NB4 (cell line): ENCODE measurements at regions not wholly inside any gene's neighbourhood (a gene's known extent, or its start where the extent isn't known, plus 50 kb on each side); places are given as distances from the start of the nearest gene placed in this dataset.

Experiments
- DNase-seq: peaks from one replicate; pipeline ENCODE4 v3.0.0; 2010; ENCODE audit warnings: low read depth
- H3K4me3 ChIP-seq: one replicate; pipeline ENCODE4 v1.5.1; 2011; ENCODE audit warnings: mild to moderate bottlenecking, low read depth, low read length, moderate library complexity
- MYC ChIP-seq: IDR thresholded peaks from 2 replicates; pipeline ENCODE4 v1.6.1; 2011; ENCODE audit warnings: low read depth, low read length
- POLR2A ChIP-seq: IDR thresholded peaks from 2 replicates; pipeline ENCODE4 v1.6.1; 2011; ENCODE audit warnings: mild to moderate bottlenecking; ENCODE audit not compliant: insufficient read length; ENCODE audit errors: extremely low read depth
- TF ChIP-seq, protein P1 (sequence below): IDR thresholded peaks from 2 replicates; pipeline ENCODE4 v1.6.1; 2011; ENCODE audit warnings: low read depth, low read length
- TF ChIP-seq, protein P2 (sequence below): IDR thresholded peaks from one replicate; pipeline ENCODE4 v1.5.1; 2012; ENCODE audit warnings: low read depth, low read length

DNA sequence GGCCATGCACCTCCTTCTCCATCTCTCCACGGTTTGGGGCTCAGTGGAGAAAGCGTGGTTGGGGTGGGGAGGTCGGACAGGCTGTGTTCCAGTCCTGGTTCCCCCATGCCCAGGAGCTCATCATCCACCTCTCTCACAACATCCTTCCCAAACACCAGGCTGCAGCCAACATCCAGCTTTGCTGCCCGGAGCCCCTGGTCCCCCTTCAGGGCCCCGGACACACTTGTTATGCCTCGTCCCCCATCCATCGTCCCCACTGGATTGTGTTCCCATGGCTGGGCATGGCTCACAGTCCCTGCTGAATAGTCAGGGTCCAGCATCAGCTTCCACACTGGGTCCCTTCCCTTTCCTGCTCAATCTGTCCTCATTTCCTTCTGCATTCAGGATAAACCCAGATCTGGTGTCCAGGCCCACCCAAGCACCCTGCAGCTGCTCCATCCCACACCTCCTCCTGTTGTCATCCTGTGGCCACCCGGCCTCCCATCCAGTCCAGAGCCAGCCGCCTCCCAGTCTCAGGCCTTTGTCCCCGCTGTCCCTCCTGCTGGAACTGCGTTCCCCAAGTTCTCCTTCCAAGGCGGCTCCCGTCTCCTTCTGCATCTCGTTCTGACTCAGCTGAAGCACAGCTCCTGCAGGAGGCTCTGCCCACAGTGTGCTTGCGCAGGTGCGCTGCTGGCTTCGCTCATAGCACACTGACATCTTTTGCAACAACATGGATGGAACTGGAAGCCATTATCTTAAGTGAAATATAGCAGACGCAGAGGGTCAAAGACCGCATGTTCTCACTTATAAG, 211.4 kb upstream of the RTL1 start:
- H3K4me3 ChIP-seq: no peak overlapping the region
- TF ChIP-seq, protein P1, sequence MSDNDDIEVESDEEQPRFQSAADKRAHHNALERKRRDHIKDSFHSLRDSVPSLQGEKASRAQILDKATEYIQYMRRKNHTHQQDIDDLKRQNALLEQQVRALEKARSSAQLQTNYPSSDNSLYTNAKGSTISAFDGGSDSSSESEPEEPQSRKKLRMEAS: no peak
- TF ChIP-seq MYC (no peak), POLR2A (no peak)
- TF ChIP-seq, protein P2, sequence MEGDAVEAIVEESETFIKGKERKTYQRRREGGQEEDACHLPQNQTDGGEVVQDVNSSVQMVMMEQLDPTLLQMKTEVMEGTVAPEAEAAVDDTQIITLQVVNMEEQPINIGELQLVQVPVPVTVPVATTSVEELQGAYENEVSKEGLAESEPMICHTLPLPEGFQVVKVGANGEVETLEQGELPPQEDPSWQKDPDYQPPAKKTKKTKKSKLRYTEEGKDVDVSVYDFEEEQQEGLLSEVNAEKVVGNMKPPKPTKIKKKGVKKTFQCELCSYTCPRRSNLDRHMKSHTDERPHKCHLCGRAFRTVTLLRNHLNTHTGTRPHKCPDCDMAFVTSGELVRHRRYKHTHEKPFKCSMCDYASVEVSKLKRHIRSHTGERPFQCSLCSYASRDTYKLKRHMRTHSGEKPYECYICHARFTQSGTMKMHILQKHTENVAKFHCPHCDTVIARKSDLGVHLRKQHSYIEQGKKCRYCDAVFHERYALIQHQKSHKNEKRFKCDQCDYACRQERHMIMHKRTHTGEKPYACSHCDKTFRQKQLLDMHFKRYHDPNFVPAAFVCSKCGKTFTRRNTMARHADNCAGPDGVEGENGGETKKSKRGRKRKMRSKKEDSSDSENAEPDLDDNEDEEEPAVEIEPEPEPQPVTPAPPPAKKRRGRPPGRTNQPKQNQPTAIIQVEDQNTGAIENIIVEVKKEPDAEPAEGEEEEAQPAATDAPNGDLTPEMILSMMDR: no peak
- DNase-seq: no peak

- TF ChIP-seq POLR2A (no peak), MYC (no peak)
- TF ChIP-seq, protein P2: no peak
- TF ChIP-seq, protein P1: no peak
- no peak overlapping the region for H3K4me3 ChIP-seq
- DNase-seq: no peak
These were observed 212.1 kb upstream of the RTL1 start for GRCh38 chr14:101115652-101116051.

DNA sequence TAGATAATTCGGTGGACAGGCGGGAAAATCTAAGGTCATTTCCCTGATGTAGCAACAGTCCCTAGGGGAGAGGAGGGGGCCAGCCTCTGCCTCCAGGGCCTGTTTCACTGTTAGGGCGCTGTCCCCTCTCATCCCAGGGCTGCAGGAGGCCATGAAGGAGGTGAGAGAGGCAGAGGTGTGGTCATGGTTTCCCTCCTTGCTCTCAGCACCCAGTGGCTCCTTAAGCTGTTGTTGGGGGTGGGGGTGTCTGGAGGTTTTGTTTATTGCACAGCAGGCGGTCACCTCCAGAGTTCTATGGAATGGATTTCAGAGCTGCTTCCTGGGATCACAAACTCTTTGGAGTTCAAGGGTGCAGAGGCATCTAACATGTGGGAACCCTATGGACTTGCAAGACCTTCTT, 212.5 kb upstream of the RTL1 start:
- no peak for TF ChIP-seq POLR2A
- TF ChIP-seq, protein P1: no peak
- no peak for DNase-seq
- no peak overlapping the region for H3K4me3 ChIP-seq

DNA sequence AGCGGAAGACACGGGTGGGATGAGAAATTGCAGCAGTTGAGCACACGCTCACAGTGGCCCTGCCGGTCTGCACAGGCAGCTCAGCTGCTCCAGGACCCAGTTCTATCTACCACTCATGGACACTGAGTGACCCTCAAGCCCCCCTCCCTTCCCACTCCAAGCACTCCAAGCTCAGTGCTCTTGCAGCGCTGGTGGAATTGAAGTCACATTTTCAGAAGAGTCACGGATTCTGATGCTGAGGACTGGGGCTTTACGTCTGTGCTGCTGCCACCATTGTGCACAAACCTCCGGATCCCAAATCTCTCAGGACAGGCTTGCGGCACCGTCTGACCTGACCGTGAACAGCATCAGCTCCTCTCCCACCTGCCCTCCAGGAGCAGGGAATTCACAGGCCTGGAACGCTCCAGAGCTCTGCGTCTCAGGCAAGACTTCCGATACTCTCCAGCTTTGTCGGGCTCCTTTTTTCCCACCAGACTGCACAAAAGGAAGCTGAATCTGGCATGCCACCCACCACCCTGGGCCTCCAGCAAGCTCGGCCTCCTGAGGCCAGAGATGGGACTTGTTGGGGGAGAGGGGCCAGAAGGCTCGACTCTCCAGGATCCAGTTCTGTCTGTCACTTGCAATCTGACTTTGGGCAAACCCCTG, 213.1 kb upstream of the RTL1 start:
- no peak overlapping the region for H3K4me3 ChIP-seq
- DNase-seq: no peak
- TF ChIP-seq POLR2A (no peak), MYC (no peak)
- TF ChIP-seq, protein P1: no peak
- TF ChIP-seq, protein P2: no peak

DNA sequence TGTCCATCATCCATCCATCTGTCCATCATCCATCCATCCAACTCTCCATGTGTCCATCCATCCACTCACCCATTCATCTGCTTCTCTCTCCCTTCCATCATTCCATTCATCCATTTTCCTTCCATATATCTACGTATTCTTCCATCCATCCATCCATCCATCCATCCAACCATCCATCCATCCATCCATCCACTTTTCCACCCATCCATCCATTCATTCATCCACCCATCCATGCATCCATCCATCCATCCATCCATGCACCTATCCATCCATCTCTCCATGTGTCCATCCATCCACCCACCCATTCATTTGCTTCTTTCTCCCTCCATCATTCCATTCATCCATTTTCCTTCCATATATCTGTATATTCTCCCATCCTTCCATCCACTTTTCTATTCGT, 214.0 kb upstream of the RTL1 start:
- TF ChIP-seq POLR2A (no peak), MYC (no peak)
- TF ChIP-seq, protein P2: no peak
- TF ChIP-seq, protein P1: no peak
- DNase-seq: no peak
- H3K4me3 ChIP-seq: no peak overlapping the region

- TF ChIP-seq, protein P1: no peak
- TF ChIP-seq POLR2A (no peak), MYC (no peak)
- TF ChIP-seq, protein P2: no peak
- DNase-seq: no peak
- H3K4me3 ChIP-seq: no peak overlapping the region
These were observed 214.7 kb upstream of the RTL1 start for GRCh38 chr14:101118233-101118632.
